ENCODE measurements at regions not wholly inside any gene's neighbourhood (a gene's known extent, or its start where the extent isn't known, plus 50 kb on each side); places are given as distances from the start of the nearest gene placed in this dataset.
"Not testable (repeated sequence)": the region's sequence is repeated elsewhere in the genome, so short reads cannot be mapped to it uniquely, and the experiment has no call there.

- no peak overlapping the region for H3K4me3 ChIP-seq (ENCODE audit: low read depth, low read length)
- TF ChIP-seq MYC (IDR thresholded peaks at IDR 0.05; ENCODE audit: low read depth, low read length) (no peak), POLR2A (IDR thresholded peaks at IDR 0.05; ENCODE audit: extremely low read depth, insufficient read length) (no peak)
- TF ChIP-seq, protein P1, sequence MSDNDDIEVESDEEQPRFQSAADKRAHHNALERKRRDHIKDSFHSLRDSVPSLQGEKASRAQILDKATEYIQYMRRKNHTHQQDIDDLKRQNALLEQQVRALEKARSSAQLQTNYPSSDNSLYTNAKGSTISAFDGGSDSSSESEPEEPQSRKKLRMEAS (IDR thresholded peaks at IDR 0.05; ENCODE audit: low read depth, low read length): no peak
- TF ChIP-seq, protein P2, sequence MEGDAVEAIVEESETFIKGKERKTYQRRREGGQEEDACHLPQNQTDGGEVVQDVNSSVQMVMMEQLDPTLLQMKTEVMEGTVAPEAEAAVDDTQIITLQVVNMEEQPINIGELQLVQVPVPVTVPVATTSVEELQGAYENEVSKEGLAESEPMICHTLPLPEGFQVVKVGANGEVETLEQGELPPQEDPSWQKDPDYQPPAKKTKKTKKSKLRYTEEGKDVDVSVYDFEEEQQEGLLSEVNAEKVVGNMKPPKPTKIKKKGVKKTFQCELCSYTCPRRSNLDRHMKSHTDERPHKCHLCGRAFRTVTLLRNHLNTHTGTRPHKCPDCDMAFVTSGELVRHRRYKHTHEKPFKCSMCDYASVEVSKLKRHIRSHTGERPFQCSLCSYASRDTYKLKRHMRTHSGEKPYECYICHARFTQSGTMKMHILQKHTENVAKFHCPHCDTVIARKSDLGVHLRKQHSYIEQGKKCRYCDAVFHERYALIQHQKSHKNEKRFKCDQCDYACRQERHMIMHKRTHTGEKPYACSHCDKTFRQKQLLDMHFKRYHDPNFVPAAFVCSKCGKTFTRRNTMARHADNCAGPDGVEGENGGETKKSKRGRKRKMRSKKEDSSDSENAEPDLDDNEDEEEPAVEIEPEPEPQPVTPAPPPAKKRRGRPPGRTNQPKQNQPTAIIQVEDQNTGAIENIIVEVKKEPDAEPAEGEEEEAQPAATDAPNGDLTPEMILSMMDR (IDR thresholded peaks at IDR 0.05; ENCODE audit: low read depth, low read length): no peak
- DNase-seq (ENCODE audit: low read depth): no peak
Measured at GRCh38 chr14:86933958-86934595, 1058.9 kb downstream of the GALC start.

GRCh38 chr14:86933460-86933859 lies 1059.5 kb downstream of the GALC start:
- DNase-seq (ENCODE audit: low read depth): no peak
- TF ChIP-seq MYC (IDR thresholded peaks at IDR 0.05; ENCODE audit: low read depth, low read length) (no peak), POLR2A (IDR thresholded peaks at IDR 0.05; ENCODE audit: extremely low read depth, insufficient read length) (no peak)
- TF ChIP-seq, protein P1 (IDR thresholded peaks at IDR 0.05; ENCODE audit: low read depth, low read length): no peak
- TF ChIP-seq, protein P2 (IDR thresholded peaks at IDR 0.05; ENCODE audit: low read depth, low read length): no peak
- no peak overlapping the region for H3K4me3 ChIP-seq (ENCODE audit: low read depth, low read length)

DNA sequence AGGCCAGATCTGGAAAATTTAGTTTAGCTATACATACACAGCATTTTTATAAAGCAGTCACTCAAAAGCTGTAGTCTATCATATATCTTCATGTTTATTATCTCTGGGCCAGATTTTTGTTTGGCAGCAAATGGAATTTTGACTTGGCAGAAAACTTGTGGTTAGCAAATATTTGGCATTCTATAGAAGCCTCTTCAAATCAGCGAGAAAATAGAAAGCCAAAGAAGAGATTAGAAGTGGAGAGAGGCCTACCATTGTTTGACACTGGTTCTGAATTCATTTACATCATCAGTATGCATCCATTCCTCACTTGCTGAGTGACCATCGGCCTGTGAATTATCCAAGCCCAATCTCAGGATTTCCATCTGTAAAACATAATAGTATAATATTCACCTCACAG lies 1077.6 kb downstream of the GALC start:
- no peak overlapping the region for H3K4me3 ChIP-seq (ENCODE audit: low read depth, low read length)
- no peak for DNase-seq (ENCODE audit: low read depth)
- TF ChIP-seq, protein P1 (IDR thresholded peaks at IDR 0.05; ENCODE audit: low read depth, low read length): no peak
- TF ChIP-seq POLR2A (IDR thresholded peaks at IDR 0.05; ENCODE audit: extremely low read depth, insufficient read length) (no peak), MYC (IDR thresholded peaks at IDR 0.05; ENCODE audit: low read depth, low read length) (no peak)
- TF ChIP-seq, protein P2 (IDR thresholded peaks at IDR 0.05; ENCODE audit: low read depth, low read length): no peak

DNA sequence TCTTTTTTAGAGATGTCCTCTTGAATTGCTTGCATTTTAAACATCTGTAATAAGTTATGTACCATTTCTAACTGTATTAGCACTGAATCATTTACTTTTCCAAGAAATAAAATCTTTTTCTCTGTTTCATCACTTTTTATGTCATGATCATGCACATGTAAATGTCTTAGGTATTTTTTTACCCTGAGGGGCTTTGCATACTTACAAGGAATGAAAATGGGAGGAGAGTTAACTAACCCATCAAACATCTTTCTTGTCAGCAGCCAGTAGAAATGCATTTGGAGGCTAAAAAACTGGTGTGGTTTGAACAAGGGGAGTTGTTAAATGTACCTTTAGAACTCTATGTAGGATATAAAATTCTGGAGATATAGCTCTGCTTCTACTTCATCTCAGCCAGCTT lies 1080.3 kb downstream of the GALC start:
- no peak for DNase-seq (ENCODE audit: low read depth)
- TF ChIP-seq POLR2A (IDR thresholded peaks at IDR 0.05; ENCODE audit: extremely low read depth, insufficient read length): no peak
- TF ChIP-seq, protein P1 (IDR thresholded peaks at IDR 0.05; ENCODE audit: low read depth, low read length): no peak
- TF ChIP-seq MYC (IDR thresholded peaks at IDR 0.05; ENCODE audit: low read depth, low read length): no peak
- TF ChIP-seq, protein P2 (IDR thresholded peaks at IDR 0.05; ENCODE audit: low read depth, low read length): no peak
- H3K4me3 ChIP-seq (ENCODE audit: low read depth, low read length): no peak overlapping the region

DNA sequence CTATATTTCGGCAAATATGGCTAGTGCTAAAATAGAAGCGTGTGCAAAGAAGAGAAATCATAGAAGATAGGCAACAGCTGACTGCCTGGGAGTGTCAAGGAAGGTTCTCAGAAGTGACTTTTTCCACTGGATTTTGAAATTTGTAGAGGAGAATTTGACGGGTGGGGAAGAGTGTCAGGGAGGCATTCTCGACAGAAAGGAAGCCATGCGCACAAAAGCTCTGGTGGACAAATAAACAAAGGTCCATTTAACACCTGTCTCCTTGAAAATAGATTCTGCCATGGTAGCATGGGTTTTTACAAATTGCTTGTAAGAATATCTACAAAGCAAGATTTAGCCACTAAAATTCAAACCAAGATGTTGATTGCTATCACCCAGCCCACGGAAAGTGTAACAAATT lies 1081.5 kb downstream of the GALC start:
- H3K4me3 ChIP-seq (ENCODE audit: low read depth, low read length): no peak overlapping the region
- no peak for DNase-seq (ENCODE audit: low read depth)
- TF ChIP-seq, protein P1 (IDR thresholded peaks at IDR 0.05; ENCODE audit: low read depth, low read length): no peak

- H3K4me3 ChIP-seq (ENCODE audit: low read depth, low read length); DNase-seq (ENCODE audit: low read depth): not testable (repeated sequence)
Measured at GRCh38 chr14:86905386-86905926, 1087.5 kb downstream of the GALC start.

Data from NB4 (cell line).